H54 (cell line): ENCODE measurements at regions not wholly inside any gene's neighbourhood (a gene's known extent, or its start where the extent isn't known, plus 50 kb on each side); places are given as distances from the start of the nearest gene placed in this dataset.

ENCODE experiments used
- DNase-seq: peaks from one replicate; pipeline ENCODE4 v3.0.0; 2011; ENCODE audit warnings: low spot score, mixed read lengths; ENCODE audit not compliant: insufficient read length
- FAIRE-seq: peaks from 3 replicates; lab custom pipeline; 2011; peaks lifted over from hg19 to GRCh38; lab: Jason Lieb, UNC
- POLR2A ChIP-seq: IDR thresholded peaks from 2 replicates; pipeline ENCODE4 v1.6.1; 2011; ENCODE audit warnings: low read depth, mild to moderate bottlenecking, low read length

DNA sequence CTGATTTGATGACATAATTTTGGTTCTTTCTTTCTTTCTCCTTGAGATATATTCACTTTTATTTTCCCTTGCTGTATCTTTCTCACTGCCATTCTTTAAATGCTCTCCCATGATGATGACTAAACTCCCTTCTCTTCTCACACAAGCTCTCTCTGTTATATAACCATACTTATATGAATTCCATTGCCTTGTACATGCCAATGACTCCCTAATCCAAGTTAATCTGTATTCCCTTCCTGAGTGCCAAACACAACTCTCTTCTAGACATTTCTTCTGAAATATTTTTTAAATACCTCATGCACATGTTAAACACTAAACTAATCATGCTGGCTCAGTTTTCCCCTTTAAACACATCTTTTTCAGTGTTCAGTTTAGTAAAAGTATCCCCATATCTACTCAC is 62.2 kb upstream of the ST8SIA4 start:
- DNase-seq (no peak), FAIRE-seq (no peak)
- TF ChIP-seq POLR2A = no peak
